Fibroblast of mammary gland (primary cell): ENCODE measurements at regions not wholly inside any gene's neighbourhood (a gene's known extent, or its start where the extent isn't known, plus 50 kb on each side); places are given as distances from the start of the nearest gene placed in this dataset.
"Not testable (repeated sequence)": the region's sequence is repeated elsewhere in the genome, so short reads cannot be mapped to it uniquely, and the experiment has no call there.

Source experiments
- DNase-seq: peaks from one replicate; pipeline ENCODE4 v3.0.0-alpha.2; 2010; ENCODE audit warnings: low read depth
- H3K4me3 ChIP-seq: 2 replicates; pipeline ENCODE4 v1.5.1; 2011; ENCODE audit warnings: low read depth, mild to moderate bottlenecking, low read length, moderate library complexity; ENCODE audit not compliant: control insufficient read depth
- CTCF ChIP-seq: conservative IDR thresholded peaks from 2 replicates; pipeline ENCODE4 v1.5.1; 2011; ENCODE audit warnings: low read depth, low read length, inconsistent platforms; ENCODE audit not compliant: control insufficient read depth, insufficient read depth

DNA sequence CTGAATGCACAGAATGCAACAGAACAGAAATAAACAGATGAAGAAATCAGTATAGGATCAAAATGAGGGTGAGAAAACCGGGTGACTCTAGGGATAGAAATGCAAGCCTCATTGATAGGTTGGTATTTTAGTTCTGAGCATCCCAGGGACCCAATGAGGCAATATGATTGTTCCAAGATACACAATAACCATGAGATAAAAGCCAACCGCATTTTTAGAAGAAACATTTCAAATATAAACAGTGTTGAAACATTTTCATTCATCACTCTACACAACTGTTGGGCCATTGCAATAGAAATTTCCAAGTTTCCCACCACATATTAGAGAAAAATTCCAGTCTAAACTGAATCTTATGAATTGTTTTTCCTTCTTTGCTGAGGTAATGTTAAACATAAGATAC is 452.3 kb upstream of the PTGER4 start:
- DNase-seq, result peak; percentile 22
- H3K4me3 ChIP-seq, result no peak overlapping the region
- no peak for TF ChIP-seq CTCF

GRCh38 chr5:40226906-40227305 is 452.8 kb upstream of the PTGER4 start:
- no peak for TF ChIP-seq CTCF
- no peak overlapping the region for H3K4me3 ChIP-seq
- DNase-seq, result no peak

DNA sequence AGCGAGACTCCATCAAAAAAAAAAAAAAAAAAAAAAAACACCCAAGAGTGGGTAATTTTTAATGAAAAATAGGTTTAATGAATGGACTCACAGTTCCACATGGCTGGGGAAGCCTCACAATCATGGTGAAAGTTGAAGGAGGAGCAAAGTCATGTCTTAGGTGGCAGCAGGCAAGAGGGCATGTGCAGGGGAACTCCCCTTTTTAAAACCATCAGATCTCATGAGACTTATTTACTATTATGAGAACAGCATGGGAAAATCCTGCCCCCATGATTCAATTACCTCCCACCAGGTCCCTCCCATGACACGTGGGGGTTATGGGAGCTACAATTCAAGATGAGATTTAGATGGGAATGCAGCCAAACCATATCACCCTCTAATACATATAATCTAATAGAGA is 454.6 kb upstream of the PTGER4 start:
- H3K4me3 ChIP-seq, DNase-seq: not testable (repeated sequence)

DNA sequence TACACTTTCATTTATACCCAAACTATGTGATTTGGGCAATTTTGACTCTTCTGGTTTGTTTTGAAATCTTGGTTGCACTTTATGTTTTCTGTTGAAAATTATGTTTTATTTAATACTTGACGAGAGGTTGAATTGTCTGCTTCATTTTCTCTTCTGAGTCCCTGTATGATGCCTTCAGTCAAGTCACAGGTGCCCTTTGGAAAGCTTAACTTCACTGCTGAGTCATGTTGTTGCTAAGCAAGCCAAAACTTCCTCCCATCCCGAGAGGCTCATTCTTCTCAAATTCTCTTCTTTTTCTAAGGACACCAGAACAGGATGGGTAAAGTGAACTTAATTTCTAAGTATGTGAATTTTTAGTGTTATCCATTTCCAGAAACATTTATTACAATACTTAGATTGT is 455.3 kb upstream of the PTGER4 start:
- no peak overlapping the region for H3K4me3 ChIP-seq
- DNase-seq, result peak; percentile 75
- no peak for TF ChIP-seq CTCF

DNA sequence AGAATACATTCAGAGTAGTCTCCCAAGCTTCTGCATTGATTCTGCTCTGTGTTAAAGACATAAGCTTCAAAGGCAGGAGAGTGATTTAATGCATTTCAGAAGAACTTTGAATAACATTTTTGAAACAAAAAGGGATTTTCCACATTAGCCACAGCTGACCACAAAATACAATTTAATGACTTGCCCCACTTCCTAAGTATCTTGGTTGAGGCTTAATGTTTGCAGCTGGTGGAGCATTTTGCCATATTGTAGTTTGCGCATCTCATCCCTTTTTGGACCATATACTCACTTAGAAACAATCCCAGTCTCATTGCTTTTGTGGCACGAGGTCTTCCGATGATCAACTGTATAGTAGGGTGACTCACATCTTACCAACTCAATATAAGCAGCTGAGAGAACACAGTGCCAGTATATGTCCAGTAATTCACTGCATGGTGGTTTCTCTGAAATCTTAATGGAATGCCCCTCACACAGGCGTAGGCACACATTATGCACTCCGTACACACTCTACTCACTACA is 455.8 kb upstream of the PTGER4 start:
- H3K4me3 ChIP-seq, result no peak overlapping the region
- peak; percentile 95 for DNase-seq

GRCh38 chr5:40221796-40222195 is 457.9 kb upstream of the PTGER4 start:
- DNase-seq, result peak; percentile 94
- TF ChIP-seq CTCF, result no peak
- no peak overlapping the region for H3K4me3 ChIP-seq

More for the DNA sequence above, 455.8 kb upstream of the PTGER4 start:
- TF ChIP-seq CTCF, result no peak

GRCh38 chr5:40221255-40221654 is 458.5 kb upstream of the PTGER4 start:
- DNase-seq, result no peak
- no peak overlapping the region for H3K4me3 ChIP-seq
- TF ChIP-seq CTCF, result no peak

DNA sequence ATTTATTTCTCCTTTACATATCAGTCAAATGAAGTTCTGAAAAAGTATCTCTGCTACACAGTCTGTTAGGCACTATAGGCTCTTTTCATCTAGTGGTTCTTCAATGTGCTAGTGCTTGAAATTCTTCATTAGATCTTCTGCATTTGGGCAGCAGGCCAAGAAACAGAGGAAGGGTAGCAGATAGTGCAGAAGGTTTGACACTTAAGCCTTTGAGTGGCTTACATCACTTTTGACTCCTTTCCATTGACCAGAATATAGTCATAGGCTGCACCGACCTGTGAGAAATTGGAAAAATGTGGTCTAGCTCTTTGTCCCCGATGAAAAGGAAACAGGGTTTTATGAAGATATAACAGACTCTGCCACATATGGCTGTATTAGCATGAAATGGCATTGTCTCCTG is 459.5 kb upstream of the PTGER4 start:
- no peak overlapping the region for H3K4me3 ChIP-seq
- no peak for DNase-seq
- no peak for TF ChIP-seq CTCF
